ENCODE measurements at regions not wholly inside any gene's neighbourhood (a gene's known extent, or its start where the extent isn't known, plus 50 kb on each side); places are given as distances from the start of the nearest gene placed in this dataset.

GRCh38 chr2:164115806-164116205 is 380.0 kb upstream of the FIGN start:
- TF ChIP-seq CTCF (IDR thresholded peaks at IDR 0.05) (no peak), ZFX (IDR thresholded peaks at IDR 0.05; ENCODE audit: borderline replicate concordance) (no peak)
